ENCODE measurements at regions not wholly inside any gene's neighbourhood (a gene's known extent, or its start where the extent isn't known, plus 50 kb on each side); places are given as distances from the start of the nearest gene placed in this dataset.

DNA sequence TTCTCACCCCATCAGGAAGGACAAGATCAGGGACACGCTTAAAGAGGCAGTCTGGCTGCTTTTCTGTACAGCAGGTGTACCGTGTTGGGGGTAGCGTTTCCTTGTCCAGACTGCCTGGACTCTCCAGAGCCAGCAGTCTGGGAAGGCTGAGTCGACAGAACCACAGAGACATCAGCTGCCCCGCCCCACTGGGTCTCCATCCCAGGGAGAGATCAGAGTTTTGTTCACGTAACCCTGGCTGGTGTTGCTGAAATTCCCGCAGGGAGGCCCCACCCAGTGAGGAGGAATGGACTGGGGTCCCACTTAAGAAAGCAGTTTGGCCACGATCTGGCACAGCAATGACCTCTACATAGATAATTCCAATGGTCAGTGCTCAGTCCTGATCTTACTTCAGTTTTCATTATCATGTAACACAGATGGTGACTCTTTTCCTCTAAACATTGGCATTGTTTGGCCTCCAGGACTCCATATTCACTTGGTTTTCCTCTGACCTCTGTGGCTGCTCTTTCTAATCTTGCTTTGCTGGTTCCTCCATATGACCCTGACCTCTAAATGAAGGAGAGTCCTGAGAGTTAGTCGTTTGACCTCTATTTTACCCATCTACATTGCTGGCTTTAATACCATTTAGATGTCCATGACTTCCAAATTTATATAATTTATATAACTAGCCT lies 89.6 kb upstream of the LRRC55 start:
- TF ChIP-seq, protein P1, sequence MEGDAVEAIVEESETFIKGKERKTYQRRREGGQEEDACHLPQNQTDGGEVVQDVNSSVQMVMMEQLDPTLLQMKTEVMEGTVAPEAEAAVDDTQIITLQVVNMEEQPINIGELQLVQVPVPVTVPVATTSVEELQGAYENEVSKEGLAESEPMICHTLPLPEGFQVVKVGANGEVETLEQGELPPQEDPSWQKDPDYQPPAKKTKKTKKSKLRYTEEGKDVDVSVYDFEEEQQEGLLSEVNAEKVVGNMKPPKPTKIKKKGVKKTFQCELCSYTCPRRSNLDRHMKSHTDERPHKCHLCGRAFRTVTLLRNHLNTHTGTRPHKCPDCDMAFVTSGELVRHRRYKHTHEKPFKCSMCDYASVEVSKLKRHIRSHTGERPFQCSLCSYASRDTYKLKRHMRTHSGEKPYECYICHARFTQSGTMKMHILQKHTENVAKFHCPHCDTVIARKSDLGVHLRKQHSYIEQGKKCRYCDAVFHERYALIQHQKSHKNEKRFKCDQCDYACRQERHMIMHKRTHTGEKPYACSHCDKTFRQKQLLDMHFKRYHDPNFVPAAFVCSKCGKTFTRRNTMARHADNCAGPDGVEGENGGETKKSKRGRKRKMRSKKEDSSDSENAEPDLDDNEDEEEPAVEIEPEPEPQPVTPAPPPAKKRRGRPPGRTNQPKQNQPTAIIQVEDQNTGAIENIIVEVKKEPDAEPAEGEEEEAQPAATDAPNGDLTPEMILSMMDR (conservative IDR thresholded peaks at IDR 0.05), result no peak
- TF ChIP-seq ZFX (IDR thresholded peaks at IDR 0.05), result no peak

All from C4-2B (cell line).